Left ventricle myocardium inferior (tissue), 1 donor: ENCODE measurements at regions not wholly inside any gene's neighbourhood (a gene's known extent, or its start where the extent isn't known, plus 50 kb on each side); places are given as distances from the start of the nearest gene placed in this dataset.

Experiments used
- DNase-seq: peaks from one replicate; pipeline ENCODE4 v3.0.0-alpha.2; 2020
- H3K27ac ChIP-seq: fragments of 200-600 bp; replicated peaks from 2 replicates; pipeline ENCODE4 v1.8.0; 2021
- H3K27me3 ChIP-seq: fragments of 200-600 bp; 2 replicates; pipeline ENCODE4 v1.8.0; 2021; ENCODE audit warnings: low read depth
- H3K36me3 ChIP-seq: fragments of 200-600 bp; 2 replicates; pipeline ENCODE4 v1.8.0; 2021
- H3K4me1 ChIP-seq: fragments of 200-600 bp; 2 replicates; pipeline ENCODE4 v1.8.0; 2021
- H3K4me3 ChIP-seq: fragments of 200-600 bp; 2 replicates; pipeline ENCODE4 v1.8.0; 2021; ENCODE audit warnings: mild to moderate bottlenecking, moderate library complexity
- H3K9me3 ChIP-seq: fragments of 200-600 bp; replicated peaks from 2 replicates; pipeline ENCODE4 v1.8.0; 2021
- CTCF ChIP-seq: fragments of 200-600 bp; IDR thresholded peaks from 2 replicates; pipeline ENCODE4 v1.8.0; 2021; ENCODE audit warnings: antibody characterized with exemption, mild to moderate bottlenecking, borderline replicate concordance
- intact Hi-C: fragments of 100-400 bp; cut with micrococcal nuclease; formaldehyde crosslinking; loops from one replicate; pipeline ENCODE4 v1.11.0; 2022
- donor health status: DM: no; HTN: yes; CAD: no; lungs with severe emphysema.

GRCh38 chr2:168320267-168320666, 72.9 kb upstream of the STK39 start:
- no peaks in the 10 kb centered on the region for H3K9me3 ChIP-seq
- no peak for TF ChIP-seq CTCF
- H3K36me3 ChIP-seq, result no peaks in the 10 kb centered on the region
- no peak for DNase-seq
- H3K27ac ChIP-seq, result no peak overlapping the region
- H3K4me1 ChIP-seq, result peaks cover 13% of the 10 kb centered on the region
- H3K27me3 ChIP-seq, result peaks cover 6% of the 10 kb centered on the region
- no peak overlapping the region for H3K4me3 ChIP-seq
- intact Hi-C loops, result no loop called here

GRCh38 chr2:168322325-168323007, 75.1 kb upstream of the STK39 start:
- DNase-seq, result no peak
- intact Hi-C loops, result no loop called here

GRCh38 chr2:168323529-168324021, 76.2 kb upstream of the STK39 start:
- peak overlapping the region; percentile 23 for H3K27ac ChIP-seq
- no peaks in the 10 kb centered on the region for H3K36me3 ChIP-seq
- no peaks in the 10 kb centered on the region for H3K4me1 ChIP-seq
- peaks cover 6% of the 10 kb centered on the region for H3K27me3 ChIP-seq
- intact Hi-C loops, result no loop called here
- no peak overlapping the region for H3K4me3 ChIP-seq
- no peaks in the 10 kb centered on the region for H3K9me3 ChIP-seq
- TF ChIP-seq CTCF, result no peak
- DNase-seq, result no peak

More at GRCh38 chr2:168322325-168323007, 75.1 kb upstream of the STK39 start:
- H3K4me3 ChIP-seq, result no peak overlapping the region
- H3K27ac ChIP-seq, result peak overlapping the region; percentile 33
- no peaks in the 10 kb centered on the region for H3K4me1 ChIP-seq
- no peak for TF ChIP-seq CTCF
- H3K36me3 ChIP-seq, result no peaks in the 10 kb centered on the region
- peaks cover 6% of the 10 kb centered on the region for H3K27me3 ChIP-seq
- H3K9me3 ChIP-seq, result no peaks in the 10 kb centered on the region

GRCh38 chr2:168326572-168326971, 79.2 kb upstream of the STK39 start:
- no peak overlapping the region for H3K27ac ChIP-seq
- H3K27me3 ChIP-seq, result peaks cover 6% of the 10 kb centered on the region
- H3K4me1 ChIP-seq, result no peaks in the 10 kb centered on the region
- intact Hi-C loops, result no loop called here
- DNase-seq, result no peak
- H3K9me3 ChIP-seq, result peaks cover 27% of the 10 kb centered on the region
- H3K4me3 ChIP-seq, result no peak overlapping the region
- H3K36me3 ChIP-seq, result no peaks in the 10 kb centered on the region
- TF ChIP-seq CTCF, result no peak

GRCh38 chr2:168327328-168327727, 79.9 kb upstream of the STK39 start:
- Histone ChIP-seq H3K36me3 (no peaks in the 10 kb centered on the region), H3K4me1 (no peaks in the 10 kb centered on the region), H3K4me3 (no peak overlapping the region), H3K27ac (no peak overlapping the region), H3K27me3 (peaks cover 6% of the 10 kb centered on the region), H3K9me3 (peaks cover 34% of the 10 kb centered on the region)
- DNase-seq, result no peak
- TF ChIP-seq CTCF, result no peak
- intact Hi-C loops, result no loop called here
